Skeletal muscle satellite cell (primary cell): ENCODE measurements at regions not wholly inside any gene's neighbourhood (a gene's known extent, or its start where the extent isn't known, plus 50 kb on each side); places are given as distances from the start of the nearest gene placed in this dataset.

Experiments
- H3K27me3 ChIP-seq: 2 replicates; pipeline ENCODE4 v1.7.0; 2013; ENCODE audit warnings: low read length; ENCODE audit not compliant: control insufficient read depth, insufficient read depth
- H3K36me3 ChIP-seq: 2 replicates; pipeline ENCODE4 v1.7.0; 2013; ENCODE audit warnings: mild to moderate bottlenecking, control low read depth, low read length; ENCODE audit not compliant: insufficient read depth
- H3K4me1 ChIP-seq: 2 replicates; pipeline ENCODE4 v1.7.0; 2013; ENCODE audit warnings: low read length; ENCODE audit not compliant: control insufficient read depth, insufficient read depth
- H3K4me2 ChIP-seq: 2 replicates; pipeline ENCODE4 v1.7.0; 2013; ENCODE audit warnings: mild to moderate bottlenecking, low read length
- H3K4me3 ChIP-seq: 2 replicates; pipeline ENCODE4 v1.7.0; 2013; ENCODE audit warnings: low read length
- H3K9ac ChIP-seq: 2 replicates; pipeline ENCODE4 v1.7.0; 2013; ENCODE audit warnings: mild to moderate bottlenecking, low read depth, low read length, moderate library complexity
- H3K9me3 ChIP-seq: replicated peaks from 2 replicates; pipeline ENCODE4 v1.7.0; 2013; ENCODE audit warnings: mild to moderate bottlenecking, control low read depth, low read length

- H3K27me3 ChIP-seq = no peaks in the 10 kb centered on the region
- H3K36me3 ChIP-seq = no peaks in the 10 kb centered on the region
- no peak overlapping the region for H3K4me3 ChIP-seq
- no peaks in the 10 kb centered on the region for H3K9me3 ChIP-seq
- H3K9ac ChIP-seq = no peak overlapping the region
- peaks cover 27% of the 10 kb centered on the region for H3K4me1 ChIP-seq
- H3K4me2 ChIP-seq = no peak overlapping the region
Measured at GRCh38 chr6:4371207-4371921, 236.0 kb upstream of the ECI2 start.

DNA sequence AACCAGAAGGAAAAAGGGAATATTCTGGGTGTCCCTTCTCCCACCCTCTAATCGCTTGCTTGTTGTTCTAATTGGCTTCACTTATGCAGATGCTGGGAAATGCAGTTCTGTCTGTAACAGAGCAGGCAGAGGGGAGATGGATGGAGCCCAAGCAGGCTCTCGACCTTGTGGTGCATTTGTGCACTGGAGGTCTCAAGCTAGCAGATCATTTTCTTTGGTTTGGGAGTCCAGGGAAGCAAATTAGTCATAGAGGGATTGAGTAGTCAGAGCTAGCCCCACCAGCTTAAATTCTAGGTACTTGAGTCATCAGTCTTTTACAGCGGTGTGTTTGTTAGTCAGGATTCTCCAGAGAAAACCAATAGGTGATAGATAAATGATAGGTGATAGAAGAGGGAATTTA is 234.7 kb upstream of the ECI2 start:
- peak overlapping the region; percentile 31 for H3K4me3 ChIP-seq

DNA sequence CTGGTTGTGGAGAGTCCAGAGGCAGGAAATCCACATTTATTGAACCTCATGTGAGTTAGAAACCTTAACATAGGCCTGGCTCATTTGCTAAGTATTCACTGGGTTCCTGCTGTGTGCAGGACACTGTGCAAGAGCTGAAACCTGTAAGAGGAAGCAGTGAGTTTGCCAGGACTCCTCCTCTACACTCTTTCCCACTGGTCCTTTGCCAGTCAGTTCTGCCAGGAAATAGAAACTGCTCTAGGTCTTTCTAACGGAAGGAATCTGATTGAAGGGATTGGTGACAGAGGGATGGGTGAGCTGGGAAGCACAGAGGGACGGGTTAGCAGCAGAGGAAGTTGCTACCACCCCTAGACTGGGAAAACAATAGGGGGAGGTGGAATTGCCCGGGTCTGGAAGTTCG is 234.2 kb upstream of the ECI2 start:
- Histone ChIP-seq H3K4me1 (peaks cover 27% of the 10 kb centered on the region), H3K36me3 (no peaks in the 10 kb centered on the region), H3K9me3 (no peaks in the 10 kb centered on the region), H3K4me3 (peak overlapping the region; percentile 31), H3K9ac (peak overlapping the region; percentile 42), H3K27me3 (no peaks in the 10 kb centered on the region), H3K4me2 (peak overlapping the region; percentile 50)

More for the DNA sequence above, 234.7 kb upstream of the ECI2 start:
- H3K36me3 ChIP-seq = no peaks in the 10 kb centered on the region
- no peaks in the 10 kb centered on the region for H3K9me3 ChIP-seq
- peak overlapping the region; percentile 50 for H3K4me2 ChIP-seq
- no peaks in the 10 kb centered on the region for H3K27me3 ChIP-seq
- H3K9ac ChIP-seq = peak overlapping the region; percentile 42
- peaks cover 27% of the 10 kb centered on the region for H3K4me1 ChIP-seq

GRCh38 chr6:4368649-4369048 is 233.3 kb upstream of the ECI2 start:
- no peaks in the 10 kb centered on the region for H3K36me3 ChIP-seq
- H3K4me2 ChIP-seq = no peak overlapping the region
- no peak overlapping the region for H3K4me3 ChIP-seq
- H3K27me3 ChIP-seq = no peaks in the 10 kb centered on the region
- no peak overlapping the region for H3K9ac ChIP-seq
- H3K9me3 ChIP-seq = no peaks in the 10 kb centered on the region
- peaks cover 31% of the 10 kb centered on the region for H3K4me1 ChIP-seq

- Histone ChIP-seq H3K36me3 (no peaks in the 10 kb centered on the region), H3K27me3 (no peaks in the 10 kb centered on the region), H3K4me3 (no peak overlapping the region), H3K9ac (no peak overlapping the region), H3K4me1 (peaks cover 31% of the 10 kb centered on the region), H3K9me3 (no peaks in the 10 kb centered on the region), H3K4me2 (no peak overlapping the region)
Measured at GRCh38 chr6:4367643-4368042, 232.3 kb upstream of the ECI2 start.

DNA sequence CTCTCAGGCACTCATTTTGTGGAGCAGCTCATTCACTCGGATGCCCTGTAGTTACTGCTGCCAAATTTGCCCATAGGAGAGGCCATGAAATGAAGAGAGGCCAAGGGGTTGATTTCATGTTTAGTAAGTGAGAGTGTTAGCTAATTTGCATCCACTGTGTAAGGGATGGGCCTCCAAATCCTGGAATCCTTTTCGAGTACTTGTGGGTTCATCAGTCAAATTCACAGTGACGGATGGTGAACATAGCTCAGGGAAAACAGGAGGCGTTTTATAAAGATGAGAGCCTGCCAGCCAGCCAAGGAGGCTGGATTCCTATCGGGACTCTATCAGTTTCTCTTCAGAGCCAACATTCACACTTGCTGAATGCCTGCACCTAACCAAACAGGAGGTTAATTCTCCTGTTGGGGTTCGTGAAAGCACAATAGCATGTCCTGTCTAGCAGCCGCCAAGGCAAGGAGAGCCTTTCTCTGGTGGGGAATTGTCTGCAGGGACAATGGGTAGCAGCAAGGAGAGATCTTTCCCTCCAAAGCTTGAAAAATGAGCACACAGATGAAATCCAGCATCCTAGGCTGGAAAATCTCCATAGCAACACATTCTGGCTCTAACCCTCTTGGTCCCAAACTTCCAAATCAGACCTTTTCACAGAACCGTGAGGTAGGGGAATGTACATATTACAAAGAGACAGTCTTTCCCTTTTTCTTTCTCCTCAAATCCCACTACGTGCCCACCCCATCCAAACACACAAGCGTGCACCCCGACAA is 231.4 kb upstream of the ECI2 start:
- Histone ChIP-seq H3K36me3 (no peaks in the 10 kb centered on the region), H3K4me2 (no peak overlapping the region), H3K27me3 (no peaks in the 10 kb centered on the region), H3K4me1 (peaks cover 31% of the 10 kb centered on the region), H3K9ac (no peak overlapping the region), H3K9me3 (no peaks in the 10 kb centered on the region), H3K4me3 (no peak overlapping the region)

- Histone ChIP-seq H3K9ac (no peak overlapping the region), H3K36me3 (no peaks in the 10 kb centered on the region), H3K4me1 (peaks cover 20% of the 10 kb centered on the region), H3K9me3 (no peaks in the 10 kb centered on the region), H3K4me3 (no peak overlapping the region), H3K4me2 (no peak overlapping the region), H3K27me3 (no peaks in the 10 kb centered on the region)
Measured at GRCh38 chr6:4365686-4366085, 230.3 kb upstream of the ECI2 start.

DNA sequence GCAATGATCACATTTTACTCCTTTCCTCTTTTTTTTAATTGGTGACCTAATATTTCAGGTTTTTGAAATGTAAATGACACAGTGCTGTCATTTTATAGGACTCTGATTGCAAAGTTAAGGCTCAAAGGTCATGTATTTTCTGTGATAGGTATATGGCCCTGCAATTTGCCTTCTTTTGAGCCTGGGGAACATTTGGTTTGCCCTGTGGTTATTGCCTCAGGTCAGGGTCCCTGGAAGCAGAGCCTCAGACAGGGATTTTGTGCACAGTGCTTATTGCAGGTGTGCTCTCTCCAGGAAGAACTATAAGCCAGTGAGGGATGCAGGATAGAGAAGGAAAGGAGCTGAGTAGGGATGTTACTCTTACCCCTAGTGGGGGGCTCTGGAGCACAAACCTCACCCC is 229.3 kb upstream of the ECI2 start:
- Histone ChIP-seq H3K36me3 (no peaks in the 10 kb centered on the region), H3K4me1 (peaks cover 13% of the 10 kb centered on the region), H3K4me3 (no peak overlapping the region), H3K27me3 (no peaks in the 10 kb centered on the region), H3K9me3 (no peaks in the 10 kb centered on the region), H3K9ac (no peak overlapping the region), H3K4me2 (no peak overlapping the region)

DNA sequence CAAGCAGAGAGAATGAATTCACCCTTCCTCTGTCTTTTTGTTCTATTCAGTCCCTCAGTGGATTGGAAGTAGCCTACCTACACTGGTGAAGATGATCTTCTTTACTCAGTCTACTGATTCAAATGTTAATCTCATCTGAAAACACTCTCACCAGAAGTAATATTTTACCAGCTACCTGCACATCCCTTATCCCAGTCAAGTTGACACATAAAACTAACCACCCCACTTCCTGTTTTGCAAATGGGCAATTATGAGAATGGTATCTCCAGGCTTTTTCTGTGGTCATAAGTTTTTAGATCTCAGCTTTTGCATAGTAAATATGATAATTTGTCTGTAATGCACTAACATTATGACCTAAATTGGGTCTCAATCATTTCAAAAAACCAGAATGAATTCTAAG is 228.8 kb upstream of the ECI2 start:
- no peak overlapping the region for H3K4me3 ChIP-seq
- no peak overlapping the region for H3K4me2 ChIP-seq
- H3K9me3 ChIP-seq = no peaks in the 10 kb centered on the region
- no peak overlapping the region for H3K9ac ChIP-seq
- H3K27me3 ChIP-seq = no peaks in the 10 kb centered on the region
- no peaks in the 10 kb centered on the region for H3K36me3 ChIP-seq
- peaks cover 13% of the 10 kb centered on the region for H3K4me1 ChIP-seq

DNA sequence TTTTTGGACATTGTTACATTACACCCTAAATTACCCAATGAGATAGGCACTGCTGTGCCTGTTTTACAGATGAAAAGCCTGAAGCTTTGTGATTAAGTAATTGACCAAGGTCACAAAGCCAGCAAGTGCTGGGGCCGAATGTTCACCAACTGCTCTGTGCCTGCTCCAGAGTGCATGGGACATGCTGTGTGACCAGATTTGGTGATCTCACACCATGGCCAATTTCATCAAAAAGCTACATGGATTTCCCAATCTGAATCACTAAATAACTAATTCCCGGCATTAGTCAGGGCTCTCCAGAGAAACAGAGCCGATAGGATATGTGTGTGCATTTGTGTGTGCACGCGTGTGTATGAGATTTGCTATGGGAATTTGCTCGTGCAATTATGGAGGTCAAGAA is 228.3 kb upstream of the ECI2 start:
- Histone ChIP-seq H3K36me3 (no peaks in the 10 kb centered on the region), H3K9ac (no peak overlapping the region), H3K4me1 (peaks cover 14% of the 10 kb centered on the region), H3K27me3 (no peaks in the 10 kb centered on the region), H3K9me3 (no peaks in the 10 kb centered on the region), H3K4me3 (no peak overlapping the region), H3K4me2 (no peak overlapping the region)

DNA sequence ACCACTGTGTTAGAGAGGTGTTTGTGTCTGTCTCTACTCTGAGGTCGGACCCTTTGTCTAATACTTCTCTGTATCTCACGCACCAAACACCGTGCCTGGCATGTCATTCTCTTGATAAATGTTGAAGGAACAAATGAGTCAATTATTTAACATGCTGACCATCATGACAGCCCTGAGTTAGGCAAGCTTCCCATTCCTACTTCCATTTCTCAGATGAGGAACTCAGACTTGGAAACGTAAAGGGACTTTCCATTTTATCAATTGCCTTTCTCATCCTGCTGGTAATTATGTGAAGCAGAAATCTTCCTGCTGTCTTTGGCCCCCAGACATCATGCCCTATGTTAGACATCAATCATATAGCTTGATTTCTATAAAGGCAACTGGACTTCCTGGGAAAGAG is 227.0 kb upstream of the ECI2 start:
- no peak overlapping the region for H3K4me2 ChIP-seq
- H3K27me3 ChIP-seq = no peaks in the 10 kb centered on the region
- H3K36me3 ChIP-seq = no peaks in the 10 kb centered on the region
- no peak overlapping the region for H3K4me3 ChIP-seq
- H3K9ac ChIP-seq = no peak overlapping the region
- no peaks in the 10 kb centered on the region for H3K9me3 ChIP-seq
- peaks cover 17% of the 10 kb centered on the region for H3K4me1 ChIP-seq

- H3K4me2 ChIP-seq = no peak overlapping the region
- no peaks in the 10 kb centered on the region for H3K9me3 ChIP-seq
- H3K4me1 ChIP-seq = peaks cover 17% of the 10 kb centered on the region
Measured at GRCh38 chr6:4360920-4361319, 225.5 kb upstream of the ECI2 start.

More at GRCh38 chr6:4360920-4361319, 225.5 kb upstream of the ECI2 start:
- Histone ChIP-seq H3K27me3 (no peaks in the 10 kb centered on the region), H3K36me3 (no peaks in the 10 kb centered on the region), H3K9ac (no peak overlapping the region), H3K4me3 (no peak overlapping the region)
